ENCODE measurements at regions not wholly inside any gene's neighbourhood (a gene's known extent, or its start where the extent isn't known, plus 50 kb on each side); places are given as distances from the start of the nearest gene placed in this dataset.

- ATAC-seq (no peak), DNase-seq (ENCODE audit: low spot score) (no peak)
- H3K4me3 Mint-ChIP-seq: no peak overlapping the region
- TF ChIP-seq SP1 (CRISPR knock-in tag; conservative IDR thresholded peaks at IDR 0.05): no peak
- TF ChIP-seq, protein P1, sequence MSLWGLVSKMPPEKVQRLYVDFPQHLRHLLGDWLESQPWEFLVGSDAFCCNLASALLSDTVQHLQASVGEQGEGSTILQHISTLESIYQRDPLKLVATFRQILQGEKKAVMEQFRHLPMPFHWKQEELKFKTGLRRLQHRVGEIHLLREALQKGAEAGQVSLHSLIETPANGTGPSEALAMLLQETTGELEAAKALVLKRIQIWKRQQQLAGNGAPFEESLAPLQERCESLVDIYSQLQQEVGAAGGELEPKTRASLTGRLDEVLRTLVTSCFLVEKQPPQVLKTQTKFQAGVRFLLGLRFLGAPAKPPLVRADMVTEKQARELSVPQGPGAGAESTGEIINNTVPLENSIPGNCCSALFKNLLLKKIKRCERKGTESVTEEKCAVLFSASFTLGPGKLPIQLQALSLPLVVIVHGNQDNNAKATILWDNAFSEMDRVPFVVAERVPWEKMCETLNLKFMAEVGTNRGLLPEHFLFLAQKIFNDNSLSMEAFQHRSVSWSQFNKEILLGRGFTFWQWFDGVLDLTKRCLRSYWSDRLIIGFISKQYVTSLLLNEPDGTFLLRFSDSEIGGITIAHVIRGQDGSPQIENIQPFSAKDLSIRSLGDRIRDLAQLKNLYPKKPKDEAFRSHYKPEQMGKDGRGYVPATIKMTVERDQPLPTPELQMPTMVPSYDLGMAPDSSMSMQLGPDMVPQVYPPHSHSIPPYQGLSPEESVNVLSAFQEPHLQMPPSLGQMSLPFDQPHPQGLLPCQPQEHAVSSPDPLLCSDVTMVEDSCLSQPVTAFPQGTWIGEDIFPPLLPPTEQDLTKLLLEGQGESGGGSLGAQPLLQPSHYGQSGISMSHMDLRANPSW (CRISPR knock-in tag; conservative IDR thresholded peaks at IDR 0.05; ENCODE audit: low read depth): no peak
- no peak for TF ChIP-seq CBFB (CRISPR knock-in tag; IDR thresholded peaks at IDR 0.05; ENCODE audit: low read depth)
- TF ChIP-seq ZNF263 (CRISPR knock-in tag; IDR thresholded peaks at IDR 0.05; ENCODE audit: low read depth): no peak
- TF ChIP-seq, protein P2, sequence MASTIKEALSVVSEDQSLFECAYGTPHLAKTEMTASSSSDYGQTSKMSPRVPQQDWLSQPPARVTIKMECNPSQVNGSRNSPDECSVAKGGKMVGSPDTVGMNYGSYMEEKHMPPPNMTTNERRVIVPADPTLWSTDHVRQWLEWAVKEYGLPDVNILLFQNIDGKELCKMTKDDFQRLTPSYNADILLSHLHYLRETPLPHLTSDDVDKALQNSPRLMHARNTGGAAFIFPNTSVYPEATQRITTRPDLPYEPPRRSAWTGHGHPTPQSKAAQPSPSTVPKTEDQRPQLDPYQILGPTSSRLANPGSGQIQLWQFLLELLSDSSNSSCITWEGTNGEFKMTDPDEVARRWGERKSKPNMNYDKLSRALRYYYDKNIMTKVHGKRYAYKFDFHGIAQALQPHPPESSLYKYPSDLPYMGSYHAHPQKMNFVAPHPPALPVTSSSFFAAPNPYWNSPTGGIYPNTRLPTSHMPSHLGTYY (CRISPR knock-in tag; IDR thresholded peaks at IDR 0.05): no peak
- TF ChIP-seq, protein P3, sequence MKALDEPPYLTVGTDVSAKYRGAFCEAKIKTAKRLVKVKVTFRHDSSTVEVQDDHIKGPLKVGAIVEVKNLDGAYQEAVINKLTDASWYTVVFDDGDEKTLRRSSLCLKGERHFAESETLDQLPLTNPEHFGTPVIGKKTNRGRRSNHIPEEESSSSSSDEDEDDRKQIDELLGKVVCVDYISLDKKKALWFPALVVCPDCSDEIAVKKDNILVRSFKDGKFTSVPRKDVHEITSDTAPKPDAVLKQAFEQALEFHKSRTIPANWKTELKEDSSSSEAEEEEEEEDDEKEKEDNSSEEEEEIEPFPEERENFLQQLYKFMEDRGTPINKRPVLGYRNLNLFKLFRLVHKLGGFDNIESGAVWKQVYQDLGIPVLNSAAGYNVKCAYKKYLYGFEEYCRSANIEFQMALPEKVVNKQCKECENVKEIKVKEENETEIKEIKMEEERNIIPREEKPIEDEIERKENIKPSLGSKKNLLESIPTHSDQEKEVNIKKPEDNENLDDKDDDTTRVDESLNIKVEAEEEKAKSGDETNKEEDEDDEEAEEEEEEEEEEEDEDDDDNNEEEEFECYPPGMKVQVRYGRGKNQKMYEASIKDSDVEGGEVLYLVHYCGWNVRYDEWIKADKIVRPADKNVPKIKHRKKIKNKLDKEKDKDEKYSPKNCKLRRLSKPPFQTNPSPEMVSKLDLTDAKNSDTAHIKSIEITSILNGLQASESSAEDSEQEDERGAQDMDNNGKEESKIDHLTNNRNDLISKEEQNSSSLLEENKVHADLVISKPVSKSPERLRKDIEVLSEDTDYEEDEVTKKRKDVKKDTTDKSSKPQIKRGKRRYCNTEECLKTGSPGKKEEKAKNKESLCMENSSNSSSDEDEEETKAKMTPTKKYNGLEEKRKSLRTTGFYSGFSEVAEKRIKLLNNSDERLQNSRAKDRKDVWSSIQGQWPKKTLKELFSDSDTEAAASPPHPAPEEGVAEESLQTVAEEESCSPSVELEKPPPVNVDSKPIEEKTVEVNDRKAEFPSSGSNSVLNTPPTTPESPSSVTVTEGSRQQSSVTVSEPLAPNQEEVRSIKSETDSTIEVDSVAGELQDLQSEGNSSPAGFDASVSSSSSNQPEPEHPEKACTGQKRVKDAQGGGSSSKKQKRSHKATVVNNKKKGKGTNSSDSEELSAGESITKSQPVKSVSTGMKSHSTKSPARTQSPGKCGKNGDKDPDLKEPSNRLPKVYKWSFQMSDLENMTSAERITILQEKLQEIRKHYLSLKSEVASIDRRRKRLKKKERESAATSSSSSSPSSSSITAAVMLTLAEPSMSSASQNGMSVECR (CRISPR knock-in tag; IDR thresholded peaks at IDR 0.05; ENCODE audit: borderline replicate concordance): no peak
- TF ChIP-seq TCF7 (CRISPR knock-in tag; IDR thresholded peaks at IDR 0.05; ENCODE audit: low read depth): no peak
- TF ChIP-seq, protein P4, sequence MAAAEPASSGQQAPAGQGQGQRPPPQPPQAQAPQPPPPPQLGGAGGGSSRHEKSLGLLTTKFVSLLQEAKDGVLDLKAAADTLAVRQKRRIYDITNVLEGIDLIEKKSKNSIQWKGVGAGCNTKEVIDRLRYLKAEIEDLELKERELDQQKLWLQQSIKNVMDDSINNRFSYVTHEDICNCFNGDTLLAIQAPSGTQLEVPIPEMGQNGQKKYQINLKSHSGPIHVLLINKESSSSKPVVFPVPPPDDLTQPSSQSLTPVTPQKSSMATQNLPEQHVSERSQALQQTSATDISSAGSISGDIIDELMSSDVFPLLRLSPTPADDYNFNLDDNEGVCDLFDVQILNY (CRISPR knock-in tag; IDR thresholded peaks at IDR 0.05): no peak
- no peak for TF ChIP-seq ZBTB43 (CRISPR knock-in tag; IDR thresholded peaks at IDR 0.05)
- TF ChIP-seq, protein P5, sequence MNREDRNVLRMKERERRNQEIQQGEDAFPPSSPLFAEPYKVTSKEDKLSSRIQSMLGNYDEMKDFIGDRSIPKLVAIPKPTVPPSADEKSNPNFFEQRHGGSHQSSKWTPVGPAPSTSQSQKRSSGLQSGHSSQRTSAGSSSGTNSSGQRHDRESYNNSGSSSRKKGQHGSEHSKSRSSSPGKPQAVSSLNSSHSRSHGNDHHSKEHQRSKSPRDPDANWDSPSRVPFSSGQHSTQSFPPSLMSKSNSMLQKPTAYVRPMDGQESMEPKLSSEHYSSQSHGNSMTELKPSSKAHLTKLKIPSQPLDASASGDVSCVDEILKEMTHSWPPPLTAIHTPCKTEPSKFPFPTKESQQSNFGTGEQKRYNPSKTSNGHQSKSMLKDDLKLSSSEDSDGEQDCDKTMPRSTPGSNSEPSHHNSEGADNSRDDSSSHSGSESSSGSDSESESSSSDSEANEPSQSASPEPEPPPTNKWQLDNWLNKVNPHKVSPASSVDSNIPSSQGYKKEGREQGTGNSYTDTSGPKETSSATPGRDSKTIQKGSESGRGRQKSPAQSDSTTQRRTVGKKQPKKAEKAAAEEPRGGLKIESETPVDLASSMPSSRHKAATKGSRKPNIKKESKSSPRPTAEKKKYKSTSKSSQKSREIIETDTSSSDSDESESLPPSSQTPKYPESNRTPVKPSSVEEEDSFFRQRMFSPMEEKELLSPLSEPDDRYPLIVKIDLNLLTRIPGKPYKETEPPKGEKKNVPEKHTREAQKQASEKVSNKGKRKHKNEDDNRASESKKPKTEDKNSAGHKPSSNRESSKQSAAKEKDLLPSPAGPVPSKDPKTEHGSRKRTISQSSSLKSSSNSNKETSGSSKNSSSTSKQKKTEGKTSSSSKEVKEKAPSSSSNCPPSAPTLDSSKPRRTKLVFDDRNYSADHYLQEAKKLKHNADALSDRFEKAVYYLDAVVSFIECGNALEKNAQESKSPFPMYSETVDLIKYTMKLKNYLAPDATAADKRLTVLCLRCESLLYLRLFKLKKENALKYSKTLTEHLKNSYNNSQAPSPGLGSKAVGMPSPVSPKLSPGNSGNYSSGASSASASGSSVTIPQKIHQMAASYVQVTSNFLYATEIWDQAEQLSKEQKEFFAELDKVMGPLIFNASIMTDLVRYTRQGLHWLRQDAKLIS (CRISPR knock-in tag; IDR thresholded peaks at IDR 0.05; ENCODE audit: borderline replicate concordance): no peak
- ChIA-PET CTCF (no interaction called here), POLR2A (no interaction called here)
- H3K4me1 Mint-ChIP-seq: no peaks in the 10 kb centered on the region
- H3K36me3 Mint-ChIP-seq: no peaks in the 10 kb centered on the region
- no peaks in the 10 kb centered on the region; the same call in 1 of the 2 replicates for H3K9me3 Mint-ChIP-seq
- H3K27ac Mint-ChIP-seq: no peak overlapping the region
- no peaks in the 10 kb centered on the region for H3K27me3 Mint-ChIP-seq (ENCODE audit: low read depth)
Measured at GRCh38 chr6:147954938-147955337, 387.7 kb upstream of the SASH1 start.
